Suppressor macrophage treated with lipopolysaccharide for 1 hour (primary cell): ENCODE measurements at regions not wholly inside any gene's neighbourhood (a gene's known extent, or its start where the extent isn't known, plus 50 kb on each side); places are given as distances from the start of the nearest gene placed in this dataset.

Experiments
- DNase-seq, 3 donors: peaks; one replicate each; pipeline ENCODE4 v3.0.0-alpha.2; 2020 to 2022

GRCh38 chr3:34683851-34684250 is 885.4 kb downstream of the PDCD6IP start:
- peak; percentile 64 to 68 (median 65) for DNase-seq

DNA sequence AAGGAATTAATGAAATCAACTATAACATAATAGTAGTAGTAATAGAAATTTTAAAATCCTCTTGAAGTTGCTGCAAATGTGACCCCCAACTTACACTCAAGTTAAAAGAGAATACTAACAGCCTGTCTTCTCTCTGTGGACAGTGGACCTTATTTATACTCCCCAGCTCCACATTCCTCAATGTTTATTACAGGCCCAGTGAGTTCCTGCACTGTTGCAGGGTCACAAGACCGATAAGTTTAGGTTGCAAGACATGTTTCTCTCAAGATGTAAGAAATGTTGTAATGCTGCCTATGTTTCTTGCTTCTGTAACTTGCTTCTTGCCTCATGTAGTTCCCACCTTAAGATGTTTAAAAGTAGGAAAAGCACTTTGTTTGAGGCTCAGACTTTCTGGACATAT is 888.1 kb downstream of the PDCD6IP start:
- DNase-seq = no peak

GRCh38 chr3:34687671-34688070 is 889.2 kb downstream of the PDCD6IP start:
- no peak for DNase-seq

DNA sequence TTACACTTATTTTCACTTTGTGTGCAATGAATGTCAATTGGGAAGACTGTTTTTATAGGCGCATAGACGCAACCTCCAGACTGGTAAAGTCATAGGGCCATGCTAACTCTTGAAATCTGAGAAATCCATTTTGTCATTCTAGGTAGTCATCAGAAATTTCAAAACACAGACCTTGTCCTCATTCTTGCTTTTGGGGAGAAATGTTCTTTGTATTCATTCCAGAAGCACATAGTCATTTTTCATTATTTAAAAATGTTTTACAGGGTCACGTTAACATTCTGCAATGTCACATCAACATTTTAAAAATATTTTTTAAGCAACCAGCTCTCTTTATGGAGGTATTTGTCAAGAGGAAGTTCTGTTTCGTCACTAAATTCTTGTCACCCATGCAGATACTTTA is 898.4 kb downstream of the PDCD6IP start:
- DNase-seq = peak in 1 of 3 donors; percentile 19

- no peak for DNase-seq
Measured at GRCh38 chr3:34703053-34703452, 904.6 kb downstream of the PDCD6IP start.

DNA sequence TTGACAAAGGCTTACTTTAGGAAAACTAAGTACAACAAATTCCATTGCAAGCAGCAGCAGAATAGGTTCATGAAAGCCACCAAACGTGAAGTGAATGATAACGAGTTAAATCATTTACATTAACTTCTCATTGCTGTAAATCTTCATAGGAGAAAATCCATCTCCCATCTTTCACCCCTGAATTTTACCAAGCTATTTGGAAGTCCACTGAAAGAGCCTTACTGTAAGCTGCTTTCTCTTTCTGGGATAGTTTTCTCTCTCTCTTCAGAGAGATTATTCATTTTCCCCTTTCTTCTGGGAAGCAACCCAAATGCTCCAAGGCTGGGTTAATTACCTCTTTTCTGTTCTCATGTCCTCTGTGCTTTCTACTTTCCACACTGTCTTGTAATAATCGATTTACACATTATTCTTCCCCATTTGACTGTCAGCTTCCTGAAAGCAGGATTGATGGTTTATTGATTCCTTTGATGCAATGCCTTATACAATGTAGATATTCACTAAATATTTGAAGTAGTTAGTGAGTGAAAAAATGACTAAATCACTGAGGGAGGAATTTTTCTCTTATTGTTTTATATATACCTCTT is 914.3 kb upstream of the ARPP21 start:
- DNase-seq = no peak

DNA sequence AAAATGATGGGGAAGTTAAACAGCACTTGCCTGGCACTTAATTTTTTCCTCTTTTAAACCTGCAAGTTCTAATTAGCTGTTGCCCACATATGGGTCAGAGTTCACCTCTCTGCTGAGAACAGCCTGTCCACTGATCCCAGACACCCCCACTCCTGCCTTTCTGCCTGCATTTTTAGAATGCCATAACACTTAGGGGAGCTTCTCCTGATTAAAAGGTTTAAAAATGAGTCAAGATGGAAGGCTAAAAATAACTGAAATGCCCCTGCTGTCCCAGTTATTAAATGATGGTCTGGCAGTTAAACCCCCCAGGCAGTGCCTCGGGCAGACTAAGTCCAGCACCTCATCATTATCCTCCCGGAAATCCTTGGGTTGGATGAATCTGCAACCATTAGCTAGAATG is 913.6 kb upstream of the ARPP21 start:
- DNase-seq = no peak

GRCh38 chr3:34727700-34728099 is 911.6 kb upstream of the ARPP21 start:
- peak; percentile 16 to 35 (median 34) for DNase-seq

GRCh38 chr3:34742151-34742550 is 897.2 kb upstream of the ARPP21 start:
- no peak for DNase-seq

- DNase-seq = no peak
Measured at GRCh38 chr3:34758630-34759261, 880.6 kb upstream of the ARPP21 start.

DNA sequence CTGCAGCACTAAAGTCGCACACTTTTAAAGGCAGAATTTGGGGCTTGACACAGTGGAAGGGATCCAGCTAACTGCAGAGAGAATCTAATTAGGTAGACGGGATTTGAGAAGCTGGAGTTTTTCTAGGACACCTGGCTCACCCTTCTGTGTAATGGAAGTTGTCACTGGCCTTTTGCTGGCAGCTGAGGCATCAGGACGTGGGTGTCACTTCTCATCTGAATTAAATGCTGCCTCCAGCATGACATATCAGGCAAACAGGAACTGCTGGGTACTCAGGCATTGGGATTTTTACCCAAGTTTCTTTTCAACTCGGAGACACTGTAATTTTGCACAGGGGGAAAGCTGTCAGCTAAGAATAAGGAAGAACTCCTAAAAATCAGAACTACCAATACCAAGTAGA is 861.9 kb upstream of the ARPP21 start:
- DNase-seq = peak in 2 of 3 donors; percentile 24 to 44

- DNase-seq = no peak
Measured at GRCh38 chr3:34779092-34779491, 860.2 kb upstream of the ARPP21 start.

- DNase-seq = no peak
Measured at GRCh38 chr3:34780294-34780693, 859.0 kb upstream of the ARPP21 start.

- DNase-seq = no peak
Measured at GRCh38 chr3:34780973-34781372, 858.4 kb upstream of the ARPP21 start.

DNA sequence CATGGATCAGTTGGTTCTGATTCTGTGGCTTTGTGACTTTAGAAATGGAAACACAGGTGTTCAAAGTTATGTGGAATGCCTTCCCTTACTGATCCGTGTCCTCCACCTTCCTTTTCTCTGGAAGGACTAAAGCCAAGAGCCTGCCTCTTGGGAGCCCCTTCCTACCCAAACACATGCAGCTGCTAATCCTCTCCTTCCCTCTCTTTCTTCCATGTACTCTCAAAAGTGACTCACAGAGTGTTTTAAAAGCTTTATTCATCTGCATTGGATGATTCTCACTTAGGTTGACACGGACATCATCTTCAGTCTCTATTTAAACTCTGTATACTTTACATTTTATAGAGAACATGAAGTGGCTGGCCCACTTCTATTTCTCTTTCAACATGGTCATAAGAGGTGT is 856.5 kb upstream of the ARPP21 start:
- peak in 1 of 3 donors; percentile 13 for DNase-seq

DNA sequence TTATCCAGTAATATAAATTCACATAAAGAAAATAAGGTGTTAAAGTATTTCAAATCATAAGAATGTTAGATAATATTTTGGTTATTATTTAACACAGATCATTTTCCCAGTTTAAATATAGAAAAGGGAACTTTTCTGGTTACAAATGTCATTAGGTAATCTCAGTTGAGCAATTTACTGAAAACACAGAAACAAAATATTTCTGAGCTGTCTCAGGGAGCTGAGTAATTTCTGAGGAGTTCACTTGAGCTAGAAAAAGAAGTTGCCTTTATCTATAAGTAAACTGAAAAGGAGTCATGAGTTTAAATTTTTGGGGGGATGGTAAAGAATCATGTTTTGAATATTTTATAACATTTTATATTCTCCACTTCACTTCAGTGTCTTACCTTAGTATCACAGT is 855.4 kb upstream of the ARPP21 start:
- peak; percentile 55 to 89 (median 83) for DNase-seq

DNA sequence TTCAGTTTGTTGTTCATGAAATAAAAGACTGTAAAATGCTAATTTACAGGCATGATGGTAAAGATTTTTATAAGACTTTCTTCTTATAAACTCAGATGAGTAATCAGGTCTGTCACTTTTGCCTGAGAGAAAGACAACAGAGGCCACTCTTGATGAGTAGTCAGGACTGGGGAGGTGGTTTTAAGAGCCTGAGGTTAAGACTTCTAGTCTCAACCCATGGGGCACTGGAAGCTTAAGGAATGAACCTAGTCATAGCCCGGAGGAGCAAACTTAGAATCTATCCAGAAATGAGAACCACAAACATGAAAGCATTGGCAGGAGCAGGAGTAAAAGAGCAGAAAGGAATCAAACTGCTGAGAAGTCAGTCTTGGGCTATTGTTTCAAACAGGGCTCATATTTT is 846.3 kb upstream of the ARPP21 start:
- no peak for DNase-seq

- DNase-seq = no peak
Measured at GRCh38 chr3:34807611-34808010, 831.7 kb upstream of the ARPP21 start.

- no peak for DNase-seq
Measured at GRCh38 chr3:34808287-34808686, 831.0 kb upstream of the ARPP21 start.

- DNase-seq = no peak
Measured at GRCh38 chr3:34828847-34829246, 810.5 kb upstream of the ARPP21 start.

- no peak for DNase-seq
Measured at GRCh38 chr3:34832865-34833508, 806.3 kb upstream of the ARPP21 start.

DNA sequence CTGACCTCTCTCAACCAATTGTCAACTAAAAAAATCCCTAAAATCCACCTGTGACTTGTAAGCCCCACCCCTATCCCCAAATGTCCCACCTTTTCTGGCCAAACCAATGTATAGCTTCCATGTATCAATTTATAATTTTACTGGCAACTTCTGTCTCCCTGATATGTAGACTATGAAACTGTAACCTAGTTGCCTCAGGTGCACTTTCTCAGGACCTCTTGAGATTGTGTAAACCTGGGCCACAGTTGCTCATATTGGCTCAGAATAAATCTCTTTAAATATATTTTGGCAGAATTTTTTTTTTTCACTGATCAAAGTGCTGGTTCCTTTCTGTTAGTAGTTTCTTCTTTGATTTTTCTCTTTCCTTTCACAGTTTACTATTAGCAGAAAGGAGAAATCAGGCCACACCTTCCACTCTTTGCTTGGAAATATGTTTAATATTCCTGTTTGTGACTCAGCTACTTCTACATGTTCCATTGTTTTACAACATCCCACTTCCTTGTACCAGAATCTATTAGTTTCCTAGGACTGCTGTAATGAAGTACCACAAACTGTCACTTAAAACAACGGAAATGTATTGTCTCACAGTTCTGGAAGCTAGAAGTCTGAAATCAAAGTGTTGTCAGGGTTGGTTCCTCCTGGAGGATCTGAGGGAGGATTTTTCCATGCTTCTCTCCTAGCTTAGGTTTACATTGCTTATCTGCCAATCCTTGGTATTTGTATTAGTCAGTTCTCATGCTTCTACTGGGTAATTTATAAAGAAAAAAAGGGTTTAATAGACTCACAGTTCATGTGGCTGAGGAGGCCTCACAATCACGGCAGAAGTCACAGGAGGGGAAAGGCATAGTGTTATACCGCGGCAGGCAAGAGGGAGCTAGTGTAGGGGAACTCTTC is 801.2 kb upstream of the ARPP21 start:
- no peak for DNase-seq

DNA sequence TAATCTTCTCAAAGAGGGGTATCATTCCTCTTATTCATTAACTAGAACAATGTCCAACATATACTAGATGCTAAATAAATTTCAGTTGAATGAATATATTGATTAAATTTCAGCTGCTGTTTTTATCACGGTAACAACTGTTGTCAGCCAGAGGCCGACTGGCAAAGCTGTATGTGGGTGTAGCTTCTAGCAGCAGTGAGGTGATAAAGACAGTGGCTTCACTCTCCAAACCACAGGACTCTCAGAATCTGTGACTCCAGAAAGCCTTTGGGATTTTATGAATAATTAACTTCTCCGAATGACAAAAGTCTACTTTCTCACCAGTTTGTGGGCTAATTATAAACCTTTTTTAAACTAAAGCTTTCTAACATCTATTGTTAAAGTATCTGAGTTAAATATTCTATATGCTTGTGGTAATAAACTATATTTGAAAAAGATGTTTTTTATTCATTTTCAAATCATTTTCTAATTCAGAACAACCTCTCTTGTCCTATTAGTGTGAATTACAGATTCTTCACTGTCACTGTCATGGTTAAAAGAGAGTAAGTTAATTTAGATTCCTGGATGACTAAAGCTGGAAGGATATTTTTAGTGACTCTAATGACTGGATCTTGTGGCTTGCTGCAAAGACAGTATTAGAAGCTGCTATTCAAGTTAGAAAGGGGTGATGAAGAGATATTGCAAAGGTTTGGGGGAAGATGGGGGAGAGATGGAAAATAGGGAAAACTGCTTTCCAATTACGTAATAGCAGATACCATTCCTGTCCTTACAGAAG is 796.4 kb upstream of the ARPP21 start:
- no peak for DNase-seq
